DMS 273 (cell line): ENCODE measurements at regions not wholly inside any gene's neighbourhood (a gene's known extent, or its start where the extent isn't known, plus 50 kb on each side); places are given as distances from the start of the nearest gene placed in this dataset.
"Not testable (repeated sequence)": the region's sequence is repeated elsewhere in the genome, so short reads cannot be mapped to it uniquely, and the experiment has no call there.

Experiments used
- DNase-seq: peaks from one replicate; lab custom pipeline; 2025; ENCODE audit not compliant: unreplicated experiment; lab: John Stamatoyannopoulos, UW

DNA sequence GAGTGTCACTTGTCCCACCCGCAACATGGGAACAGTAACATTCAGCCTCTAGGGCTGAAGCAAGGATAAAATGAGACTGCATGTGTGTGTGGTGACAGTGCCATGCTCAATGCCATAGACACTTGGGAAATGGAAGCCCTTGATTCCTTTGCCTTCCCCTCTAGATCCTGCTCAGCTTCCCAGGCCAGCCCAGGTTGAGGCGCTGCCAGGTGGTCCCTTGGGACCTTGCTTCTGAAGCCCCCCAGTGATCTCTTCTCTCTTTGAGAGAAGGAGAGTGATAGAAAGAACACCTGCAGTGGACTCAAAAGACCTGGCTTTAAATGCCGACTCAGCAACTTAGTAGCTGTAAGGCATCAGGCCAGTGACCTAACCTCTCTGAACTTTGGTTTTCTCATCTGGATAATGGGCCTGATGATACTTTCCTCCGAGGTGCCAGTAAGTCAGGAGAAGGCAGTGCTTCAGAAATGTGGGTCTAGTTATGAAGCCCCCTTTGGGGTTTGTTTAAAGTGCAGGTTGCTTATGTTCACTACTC is 144.5 kb downstream of the RPLP1 start:
- no peak for DNase-seq

DNA sequence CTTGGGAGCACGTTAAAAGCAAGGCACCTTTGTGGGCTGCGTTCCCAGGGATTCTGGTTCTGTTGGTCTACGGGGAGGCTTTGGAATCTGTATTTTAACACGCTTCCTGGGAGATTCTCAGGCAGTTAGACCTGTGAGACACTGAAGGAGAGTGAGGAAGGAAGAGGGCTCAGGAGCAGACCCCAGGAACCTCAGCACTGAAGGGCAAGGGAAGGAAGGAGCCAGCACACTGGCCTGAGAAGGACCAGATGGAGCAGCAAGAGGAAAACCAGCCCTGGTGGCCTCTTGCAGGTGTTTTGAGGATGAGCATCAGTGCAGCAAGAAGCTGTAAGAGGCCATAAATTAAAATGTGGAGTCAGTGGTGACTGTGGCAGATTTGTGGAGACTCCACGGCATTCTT is 146.7 kb downstream of the RPLP1 start:
- DNase-seq, result no peak

DNA sequence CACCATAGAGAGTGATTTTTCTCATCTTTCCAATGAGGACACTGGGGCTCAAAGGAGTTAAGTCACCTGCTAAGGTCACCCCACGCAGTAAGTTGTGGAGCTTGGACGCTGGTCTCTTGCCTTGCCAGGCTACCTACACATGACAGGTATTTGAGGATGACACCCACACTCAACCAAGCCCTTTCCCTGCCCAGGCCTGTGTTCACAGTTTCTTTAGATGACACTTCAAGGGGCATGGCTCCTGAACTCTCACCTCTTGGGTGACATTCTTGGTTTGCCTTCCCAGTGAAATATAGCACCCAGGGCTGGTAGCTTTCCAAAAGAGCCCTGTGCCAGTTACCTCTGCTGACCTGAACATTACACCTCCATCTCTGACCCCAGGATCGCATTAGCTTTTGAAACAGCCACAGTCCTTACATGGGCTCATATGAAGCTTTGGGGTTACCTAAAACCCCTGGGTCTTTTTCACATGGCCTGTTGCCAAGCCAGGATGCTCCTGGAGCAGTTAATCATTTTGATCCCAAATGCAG is 148.0 kb downstream of the RPLP1 start:
- no peak for DNase-seq

GRCh38 chr15:69601711-69602504 is 149.3 kb downstream of the RPLP1 start:
- DNase-seq, result no peak

- no peak for DNase-seq
Measured at GRCh38 chr15:69602921-69603320, 150.3 kb downstream of the RPLP1 start.

GRCh38 chr15:69603369-69604071 is 150.9 kb downstream of the RPLP1 start:
- DNase-seq, result no peak

GRCh38 chr15:69604072-69604411 is 151.4 kb downstream of the RPLP1 start:
- DNase-seq, result peak; percentile 40

- no peak for DNase-seq
Measured at GRCh38 chr15:69606144-69606543, 153.5 kb downstream of the RPLP1 start.

DNA sequence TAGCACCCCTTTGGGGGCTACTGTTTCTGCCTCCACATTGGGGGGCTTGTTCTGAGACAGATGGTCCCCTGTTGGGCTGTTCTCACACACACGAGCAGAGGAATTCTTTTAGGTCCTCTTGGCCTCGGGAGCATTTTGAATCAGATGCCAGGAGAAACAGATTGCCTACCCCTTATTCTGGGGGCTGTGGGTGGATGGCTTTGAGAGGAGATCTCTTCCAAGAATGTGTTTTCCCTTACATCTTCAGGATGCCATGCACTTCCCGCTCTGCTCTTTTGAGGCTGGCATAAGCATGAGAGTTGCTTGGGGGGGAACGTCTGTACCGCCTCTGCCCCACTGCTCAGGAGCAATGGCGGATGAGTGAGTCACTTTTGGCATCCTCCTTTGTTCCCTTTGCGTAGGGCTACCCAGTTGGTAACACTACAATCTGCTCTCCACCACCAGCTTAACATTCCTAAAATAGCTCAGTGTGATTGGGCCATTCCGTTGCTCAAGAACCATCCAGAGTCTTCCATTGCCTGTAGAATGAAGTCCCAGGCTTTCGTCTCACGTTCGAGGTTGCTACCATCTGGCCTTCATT is 154.4 kb downstream of the RPLP1 start:
- DNase-seq, result no peak

GRCh38 chr15:69608661-69609060 is 156.0 kb downstream of the RPLP1 start:
- DNase-seq, result no peak

- DNase-seq, result no peak
Measured at GRCh38 chr15:69609176-69609575, 156.6 kb downstream of the RPLP1 start.

GRCh38 chr15:69609776-69610175 is 157.2 kb downstream of the RPLP1 start:
- no peak for DNase-seq

- DNase-seq, result no peak
Measured at GRCh38 chr15:69610277-69610676, 157.7 kb downstream of the RPLP1 start.

GRCh38 chr15:69610858-69611257 is 158.2 kb downstream of the RPLP1 start:
- no peak for DNase-seq

DNA sequence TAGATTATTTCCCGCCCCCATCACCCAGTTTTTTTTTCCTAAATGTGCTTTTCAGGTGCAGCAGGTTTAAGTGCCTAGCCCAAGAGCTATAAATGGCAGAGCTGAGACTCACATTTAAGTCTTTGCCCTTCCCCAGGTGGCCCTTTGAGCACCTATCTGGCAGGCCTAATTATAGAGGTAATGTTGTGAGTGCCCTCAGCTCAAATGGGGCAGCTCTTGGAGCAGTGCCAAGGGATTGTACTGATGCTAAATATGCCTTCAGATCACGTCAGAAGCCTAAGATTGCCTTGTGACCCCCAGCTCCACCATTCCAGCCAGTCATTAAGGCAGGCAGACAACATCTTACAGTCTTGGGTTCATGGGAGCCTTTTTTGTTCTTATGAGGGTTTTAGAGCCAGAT is 159.5 kb downstream of the RPLP1 start:
- no peak for DNase-seq

DNA sequence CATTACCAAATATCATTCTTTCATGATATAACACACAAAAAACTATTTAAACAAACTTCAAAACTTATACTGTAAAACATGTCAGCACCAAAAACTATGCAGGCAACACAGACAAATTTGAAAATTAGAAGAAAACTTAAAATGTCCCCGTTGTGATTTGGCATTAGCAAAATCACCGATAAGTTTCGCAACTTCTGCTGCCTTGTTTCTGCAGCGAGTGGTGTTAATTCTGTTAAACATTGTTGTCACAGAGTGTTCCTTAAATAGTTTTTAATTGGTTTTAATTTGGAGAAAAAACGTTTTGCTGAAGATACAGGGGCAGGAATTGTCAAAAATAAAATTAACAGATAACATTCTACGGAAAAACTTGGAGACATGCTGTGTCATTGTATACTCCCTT is 160.6 kb downstream of the RPLP1 start:
- no peak for DNase-seq

GRCh38 chr15:69613988-69614387 is 161.4 kb downstream of the RPLP1 start:
- no peak for DNase-seq

DNA sequence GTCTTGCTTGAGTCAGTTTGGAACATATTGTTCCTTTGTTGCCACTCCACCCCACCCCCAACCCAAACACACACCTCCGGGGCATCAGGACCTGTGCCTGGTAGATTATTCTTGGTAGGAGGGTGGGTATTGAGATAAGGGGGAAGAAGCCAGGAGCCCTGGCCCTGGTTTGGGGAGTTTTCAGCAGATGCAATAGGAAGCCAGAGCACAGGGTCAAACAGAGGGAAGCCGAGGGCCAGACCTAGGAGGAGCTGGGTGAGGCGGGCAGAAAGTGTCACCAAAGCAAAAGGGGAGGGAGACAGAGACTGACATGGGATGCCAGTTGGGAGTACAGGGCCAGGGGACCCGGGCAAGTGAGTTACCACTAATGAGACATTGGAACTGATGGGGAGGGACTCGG is 163.1 kb downstream of the RPLP1 start:
- no peak for DNase-seq

DNA sequence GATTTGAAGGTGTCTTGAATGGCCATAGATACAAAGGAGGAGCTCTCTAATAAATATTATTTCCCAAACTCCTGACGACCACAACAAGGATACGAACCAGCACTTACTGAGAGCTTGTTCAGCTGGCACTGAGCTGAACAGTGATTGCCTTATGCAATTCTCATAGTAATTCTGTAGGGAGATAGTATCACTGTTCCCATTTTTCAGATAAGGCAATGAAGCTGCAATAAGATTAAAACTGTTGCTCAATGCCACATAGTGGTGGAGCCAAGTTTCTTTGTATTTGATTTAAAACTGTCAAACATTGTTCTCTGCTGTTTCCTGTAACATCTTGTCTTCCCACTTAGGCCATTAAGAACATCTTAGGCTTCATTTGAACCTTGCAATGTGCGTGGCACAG is 163.9 kb downstream of the RPLP1 start:
- no peak for DNase-seq

DNA sequence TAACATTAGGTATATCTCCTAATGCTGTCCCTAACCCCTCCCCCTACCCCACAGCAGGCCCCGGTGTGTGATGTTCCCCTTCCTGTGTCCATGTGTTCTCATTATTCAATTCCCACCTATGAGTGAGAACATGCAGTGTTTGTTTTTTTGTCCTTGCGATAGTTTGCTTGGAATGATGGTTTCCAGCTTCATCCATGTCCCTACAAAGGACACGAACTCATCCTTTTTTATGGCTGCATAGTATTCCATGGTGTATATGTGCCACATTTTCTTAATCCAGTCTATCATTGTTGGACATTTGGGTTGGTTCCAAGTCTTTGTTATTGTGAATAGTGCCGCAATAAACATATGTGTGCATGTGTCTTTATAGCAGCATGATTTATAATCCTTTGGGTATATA is 164.5 kb downstream of the RPLP1 start:
- DNase-seq, result not testable (repeated sequence)

- peak; percentile 37 for DNase-seq
Measured at GRCh38 chr15:69623392-69624154, 171.0 kb downstream of the RPLP1 start.
